Naive thymus-derived CD4-positive, alpha-beta T cell (primary cell): ENCODE measurements at regions not wholly inside any gene's neighbourhood (a gene's known extent, or its start where the extent isn't known, plus 50 kb on each side); places are given as distances from the start of the nearest gene placed in this dataset.

Source experiments
- ATAC-seq: fragments of 150-1000 bp; cut with Tn5 transposase; 2 replicates; pipeline ENCODE4 v1.10.0; 2021; ENCODE audit warnings: mild to moderate bottlenecking, moderate library complexity
- CTCF ChIA-PET: fragments of 350-600 bp; sonication (Branson Sonifier 250); formaldehyde crosslinking; loops from one replicate; lab custom pipeline; 2021; ENCODE audit warnings: antibody characterized with exemption; lab: Charles Lee
- POLR2A ChIA-PET: fragments of 350-600 bp; sonication (Branson Sonifier 250); formaldehyde crosslinking; loops from one replicate; lab custom pipeline; 2021; ENCODE audit warnings: antibody characterized with exemption, inconsistent platforms; lab: Charles Lee
- DNase-seq, 9 donors: peaks; one replicate each; pipeline versions ENCODE4 v3.0.0 to v3.0.0-alpha.2; 2020 to 2022; ENCODE audit warnings: mixed read lengths in 1 of 9
- H3K27ac ChIP-seq: one replicate; pipeline ENCODE4 v1.7.0; 2013; ENCODE audit warnings: mild to moderate bottlenecking, low read depth, low read length, moderate library complexity
- H3K27me3 ChIP-seq, 2 donors: one replicate each; pipeline ENCODE4 v1.7.0; 2013; ENCODE audit warnings: low read length in 2 of 2, mild to moderate bottlenecking in 2 of 2, moderate library complexity in 2 of 2; ENCODE audit not compliant: control insufficient read depth in 2 of 2, insufficient read depth in 2 of 2
- H3K36me3 ChIP-seq, 3 experiments: 1 replicate in 2 of 3; 2 replicates in 1 of 3; pipeline ENCODE4 v1.7.0; 2013; ENCODE audit warnings: low read length in 3 of 3, mild to moderate bottlenecking in 3 of 3, moderate library complexity in 1 of 3; ENCODE audit not compliant: insufficient read depth in 3 of 3, control insufficient read depth in 2 of 3
- H3K4me1 ChIP-seq, 2 donors: one replicate each; pipeline ENCODE4 v1.7.0; 2013; ENCODE audit warnings: low read length in 2 of 2, mild to moderate bottlenecking in 2 of 2, moderate library complexity in 1 of 2; ENCODE audit not compliant: control insufficient read depth in 2 of 2, insufficient read depth in 2 of 2
- H3K4me3 ChIP-seq: 2 replicates; pipeline ENCODE4 v1.7.0; 2013; ENCODE audit warnings: mild to moderate bottlenecking, low read length
- H3K9me3 ChIP-seq, 3 experiments: 1 replicate in 2 of 3; 2 replicates in 1 of 3; pipeline ENCODE4 v1.7.0; 2013; ENCODE audit warnings: low read length in 3 of 3; ENCODE audit not compliant: control insufficient read depth in 2 of 3
- H3K27ac Mint-ChIP-seq, 9 donors: one replicate each; pipeline ENCODE4 v1.8.0; 2020 to 2022; ENCODE audit warnings: mixed read lengths in 9 of 9, mild to moderate bottlenecking in 8 of 9, moderate library complexity in 5 of 9, inconsistent platforms in 2 of 9
- H3K27me3 Mint-ChIP-seq, 5 donors: one replicate each; pipeline ENCODE4 v1.8.0; 2021 to 2022; ENCODE audit warnings: mixed read lengths in 5 of 5, mild to moderate bottlenecking in 1 of 5
- H3K36me3 Mint-ChIP-seq, 5 donors: one replicate each; pipeline ENCODE4 v1.8.0; 2020 to 2022; ENCODE audit warnings: mixed read lengths in 5 of 5, mild to moderate bottlenecking in 3 of 5, inconsistent platforms in 1 of 5
- H3K4me1 Mint-ChIP-seq, 7 donors: one replicate each; pipeline ENCODE4 v1.8.0; 2020 to 2022; ENCODE audit warnings: mixed read lengths in 7 of 7, mild to moderate bottlenecking in 3 of 7, inconsistent platforms in 1 of 7
- H3K4me3 Mint-ChIP-seq, 10 donors: one replicate each; pipeline ENCODE4 v1.8.0; 2020 to 2022; ENCODE audit warnings: mild to moderate bottlenecking in 10 of 10, mixed read lengths in 10 of 10, moderate library complexity in 6 of 10, inconsistent platforms in 2 of 10
- H3K9me3 Mint-ChIP-seq, 11 donors: one replicate each; pipeline ENCODE4 v1.8.0; 2020 to 2022; ENCODE audit warnings: mixed read lengths in 11 of 11, mild to moderate bottlenecking in 4 of 11, inconsistent platforms in 1 of 11, moderate library complexity in 1 of 11
- intact Hi-C, 2 donors: fragments of 100-400 bp; cut with micrococcal nuclease; formaldehyde crosslinking; loops; one replicate each; pipeline ENCODE4 v1.15.1; 2023

DNA sequence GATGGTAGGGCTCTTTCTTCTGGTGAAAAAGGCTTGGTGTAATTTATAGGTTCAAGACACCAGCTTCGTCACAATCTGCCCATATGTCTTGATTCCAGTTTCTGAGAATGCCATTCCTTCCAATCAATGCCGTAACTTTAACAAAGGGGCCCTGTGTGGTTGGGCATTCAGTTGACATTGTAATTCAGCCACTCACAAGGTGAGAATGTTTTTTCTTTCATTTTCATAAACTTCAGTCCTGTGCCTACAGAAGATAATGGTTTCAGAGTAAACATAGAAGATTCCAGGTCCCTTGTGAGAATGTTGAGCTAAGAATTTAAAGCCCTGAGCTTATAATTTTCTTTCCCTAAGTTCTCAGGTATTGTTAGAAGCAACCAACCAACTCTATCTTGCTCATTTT lies 67.3 kb upstream of the AASS start:
- CTCF ChIA-PET = no interaction called here
- DNase-seq (no peak), ATAC-seq (no peak)
- no peak overlapping the region for H3K4me3 ChIP-seq
- POLR2A ChIA-PET = no interaction called here
- H3K36me3 Mint-ChIP-seq = no peaks in the 10 kb centered on the region
- H3K27me3 Mint-ChIP-seq = peaks cover 0 to 7% (median 0%) of the 10 kb centered on the region in 5 donors
- H3K27ac Mint-ChIP-seq = no peak overlapping the region
- H3K36me3 ChIP-seq = no peaks in the 10 kb centered on the region
- intact Hi-C loops = no loop called here
- no peak overlapping the region for H3K27ac ChIP-seq
- no peaks in the 10 kb centered on the region for H3K4me1 ChIP-seq
- no peak overlapping the region for H3K4me3 Mint-ChIP-seq
- H3K4me1 Mint-ChIP-seq = no peaks in the 10 kb centered on the region
- peaks cover 0 to 11% (median 4%) of the 10 kb centered on the region in 11 donors for H3K9me3 Mint-ChIP-seq
- H3K27me3 ChIP-seq = no peaks in the 10 kb centered on the region
- no peaks in the 10 kb centered on the region for H3K9me3 ChIP-seq

DNA sequence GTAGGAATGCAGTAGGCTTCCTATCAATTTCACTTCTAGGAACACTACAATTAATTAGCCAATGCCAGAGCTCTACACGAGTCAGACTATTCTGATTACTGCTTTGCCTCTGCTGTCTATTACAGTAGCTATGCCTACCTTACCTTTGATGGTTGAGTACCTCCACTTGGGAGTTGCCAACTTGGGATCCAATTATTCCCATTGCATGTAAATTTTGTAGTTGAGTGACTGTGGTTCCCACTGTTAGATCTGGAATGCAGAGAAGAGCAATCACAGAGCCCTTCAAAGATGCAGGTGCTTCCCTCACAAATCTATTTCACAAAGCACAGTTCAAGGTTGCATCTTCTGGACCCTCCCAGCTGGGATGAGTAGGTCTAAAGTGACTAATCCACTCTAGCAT lies 62.9 kb upstream of the AASS start:
- ATAC-seq = no peak
- H3K4me1 ChIP-seq = no peaks in the 10 kb centered on the region
- no peak overlapping the region for H3K27ac ChIP-seq
- no peaks in the 10 kb centered on the region for H3K4me1 Mint-ChIP-seq
- ChIA-PET POLR2A (no interaction called here), CTCF (no interaction called here)
- no peaks in the 10 kb centered on the region for H3K9me3 ChIP-seq
- H3K4me3 ChIP-seq = no peak overlapping the region
- intact Hi-C loops = no loop called here
- H3K27me3 ChIP-seq = no peaks in the 10 kb centered on the region
- H3K36me3 ChIP-seq = no peaks in the 10 kb centered on the region
- H3K4me3 Mint-ChIP-seq = no peak overlapping the region
- no peak for DNase-seq
- peaks cover 0 to 11% (median 4%) of the 10 kb centered on the region in 11 donors for H3K9me3 Mint-ChIP-seq
- no peak overlapping the region for H3K27ac Mint-ChIP-seq
- H3K36me3 Mint-ChIP-seq = no peaks in the 10 kb centered on the region
- peaks cover 0 to 8% (median 0%) of the 10 kb centered on the region in 5 donors for H3K27me3 Mint-ChIP-seq

DNA sequence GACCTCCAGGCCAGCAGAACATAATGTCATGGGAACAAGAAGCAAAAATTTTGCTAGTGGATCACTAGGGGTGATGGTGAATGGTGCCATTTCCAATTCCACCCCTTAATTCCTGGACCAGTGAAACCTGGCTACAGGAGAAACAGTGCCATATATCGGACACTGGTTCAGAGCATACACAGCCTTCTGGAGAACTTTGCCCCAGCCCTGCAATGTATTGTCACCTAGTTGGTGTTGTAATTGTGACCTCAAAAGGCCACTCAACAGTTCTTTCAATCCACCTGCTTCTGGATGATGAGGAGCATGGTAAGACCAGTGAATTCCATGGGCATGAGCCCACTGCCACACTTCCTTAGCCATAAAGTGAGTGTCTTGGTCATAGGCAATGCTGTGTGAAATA lies 59.8 kb upstream of the AASS start:
- ChIA-PET CTCF (no interaction called here), POLR2A (no interaction called here)
- DNase-seq = no peak
- no peaks in the 10 kb centered on the region for H3K4me1 ChIP-seq
- Mint-ChIP-seq H3K36me3 (no peaks in the 10 kb centered on the region), H3K4me3 (no peak overlapping the region), H3K4me1 (no peaks in the 10 kb centered on the region), H3K27ac (no peak overlapping the region), H3K27me3 (peaks cover 0 to 7% (median 0%) of the 10 kb centered on the region in 5 donors), H3K9me3 (peaks cover 0 to 11% (median 3%) of the 10 kb centered on the region in 11 donors)
- no peaks in the 10 kb centered on the region for H3K27me3 ChIP-seq
- no peak overlapping the region for H3K4me3 ChIP-seq
- ATAC-seq = no peak
- no peaks in the 10 kb centered on the region for H3K36me3 ChIP-seq
- no peak overlapping the region for H3K27ac ChIP-seq
- no peaks in the 10 kb centered on the region for H3K9me3 ChIP-seq
- intact Hi-C loops = no loop called here

DNA sequence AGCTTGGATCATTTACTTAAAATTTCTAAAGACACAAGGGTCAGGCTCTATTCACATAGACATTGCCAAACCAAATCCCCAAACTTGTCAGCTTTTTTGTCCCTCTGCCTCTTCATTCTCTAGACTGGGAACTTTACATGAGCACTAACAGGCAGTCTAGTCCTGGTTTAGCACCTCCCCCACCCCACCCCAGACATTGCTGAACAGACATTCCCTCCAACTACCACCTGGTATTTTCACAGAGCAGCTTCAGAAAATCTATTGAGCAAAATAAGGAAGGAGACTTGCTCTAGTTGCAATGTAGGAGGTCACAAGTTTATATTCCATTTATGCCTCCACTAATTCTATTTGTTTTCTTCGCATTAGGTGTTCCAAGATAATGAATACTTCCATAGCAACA lies 56.8 kb upstream of the AASS start:
- Histone ChIP-seq H3K9me3 (no peaks in the 10 kb centered on the region), H3K36me3 (no peaks in the 10 kb centered on the region), H3K4me3 (no peak overlapping the region), H3K4me1 (no peaks in the 10 kb centered on the region), H3K27ac (no peak overlapping the region), H3K27me3 (no peaks in the 10 kb centered on the region)
- peaks cover 0 to 5% (median 3%) of the 10 kb centered on the region in 5 donors for H3K27me3 Mint-ChIP-seq
- ChIA-PET CTCF (no interaction called here), POLR2A (no interaction called here)
- no peak for DNase-seq
- H3K9me3 Mint-ChIP-seq = peaks cover 0 to 5% (median 0%) of the 10 kb centered on the region in 11 donors
- no peaks in the 10 kb centered on the region for H3K36me3 Mint-ChIP-seq
- intact Hi-C loops = no loop called here
- H3K4me1 Mint-ChIP-seq = no peaks in the 10 kb centered on the region
- no peak overlapping the region for H3K4me3 Mint-ChIP-seq
- no peak for ATAC-seq
- H3K27ac Mint-ChIP-seq = no peak overlapping the region

DNA sequence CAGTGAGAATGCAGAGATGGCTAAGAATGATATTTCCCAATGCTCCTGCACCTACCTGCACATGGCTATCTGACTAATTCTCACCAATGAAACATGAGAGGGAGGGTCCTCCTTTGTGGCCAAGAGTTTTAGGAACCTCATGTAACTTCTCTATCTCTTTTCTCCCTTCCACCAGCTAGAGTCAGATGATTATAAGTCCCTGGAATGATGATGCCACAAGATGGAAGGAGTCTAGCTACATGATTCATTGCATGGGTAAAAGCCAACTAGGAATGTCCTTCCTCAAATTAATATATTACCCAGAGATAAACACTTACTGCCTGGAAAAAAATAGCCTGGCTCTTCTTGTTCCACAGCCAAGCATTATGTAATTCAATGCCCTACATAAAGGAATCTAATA lies 55.1 kb upstream of the AASS start:
- H3K9me3 Mint-ChIP-seq = peaks cover 0 to 2% (median 0%) of the 10 kb centered on the region in 11 donors
- Histone ChIP-seq H3K27me3 (no peaks in the 10 kb centered on the region), H3K36me3 (no peaks in the 10 kb centered on the region), H3K4me1 (no peaks in the 10 kb centered on the region), H3K4me3 (no peak overlapping the region), H3K9me3 (no peaks in the 10 kb centered on the region), H3K27ac (no peak overlapping the region)
- ChIA-PET CTCF (no interaction called here), POLR2A (no interaction called here)
- H3K4me1 Mint-ChIP-seq = no peaks in the 10 kb centered on the region
- H3K4me3 Mint-ChIP-seq = no peak overlapping the region
- no peak overlapping the region for H3K27ac Mint-ChIP-seq
- no peaks in the 10 kb centered on the region for H3K36me3 Mint-ChIP-seq
- intact Hi-C loops = no loop called here
- H3K27me3 Mint-ChIP-seq = peaks cover 0 to 5% (median 3%) of the 10 kb centered on the region in 5 donors
- ATAC-seq = no peak
- no peak for DNase-seq

DNA sequence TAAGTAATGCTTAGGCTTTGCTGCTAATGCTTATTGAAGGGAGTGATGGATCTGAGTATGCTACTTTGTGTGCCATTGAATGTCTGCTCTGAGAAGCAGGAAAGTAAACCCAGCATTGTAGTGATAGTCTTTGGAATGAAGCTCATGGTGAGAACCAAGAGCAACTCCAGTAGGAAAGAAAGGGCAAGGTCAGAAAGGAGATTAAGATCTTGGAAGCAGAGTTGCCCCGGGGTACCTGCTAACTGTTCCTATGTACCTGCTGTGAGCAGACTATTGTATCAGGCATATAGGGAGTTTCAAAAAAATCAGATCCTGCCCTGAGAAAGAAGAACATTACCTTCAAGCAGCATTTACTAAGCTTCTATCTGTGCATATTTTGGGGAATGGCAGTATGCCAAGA lies 54.5 kb upstream of the AASS start:
- no peaks in the 10 kb centered on the region for H3K4me1 ChIP-seq
- H3K4me3 Mint-ChIP-seq = no peak overlapping the region
- H3K4me3 ChIP-seq = no peak overlapping the region
- H3K27me3 ChIP-seq = no peaks in the 10 kb centered on the region
- no peaks in the 10 kb centered on the region for H3K36me3 Mint-ChIP-seq
- no peaks in the 10 kb centered on the region for H3K4me1 Mint-ChIP-seq
- H3K9me3 ChIP-seq = no peaks in the 10 kb centered on the region
- no peak overlapping the region for H3K27ac Mint-ChIP-seq
- no peak for DNase-seq
- H3K27me3 Mint-ChIP-seq = peaks cover 0 to 10% (median 3%) of the 10 kb centered on the region in 5 donors
- ATAC-seq = no peak
- no peaks in the 10 kb centered on the region for H3K36me3 ChIP-seq
- intact Hi-C loops = no loop called here
- no peak overlapping the region for H3K27ac ChIP-seq
- H3K9me3 Mint-ChIP-seq = peaks cover 0 to 2% (median 0%) of the 10 kb centered on the region in 11 donors
- POLR2A ChIA-PET = no interaction called here
- CTCF ChIA-PET = no interaction called here
